H1 (cell line): ENCODE measurements at regions not wholly inside any gene's neighbourhood (a gene's known extent, or its start where the extent isn't known, plus 50 kb on each side); places are given as distances from the start of the nearest gene placed in this dataset.

ENCODE experiments used
- CTCF ChIA-PET: fragments of 300-600 bp; sonication (Branson Sonifier 250); formaldehyde crosslinking; loops from one replicate; lab custom pipeline; 2021; ENCODE audit not compliant: partially characterized antibody; lab: Charles Lee
- POLR2A ChIA-PET: fragments of 300-600 bp; sonication (Branson Sonifier 250); formaldehyde crosslinking; loops from one replicate; lab custom pipeline; 2021; ENCODE audit warnings: inconsistent platforms; ENCODE audit not compliant: partially characterized antibody; lab: Charles Lee
- DNase-seq, 2 experiments: peaks; one replicate each; pipeline versions ENCODE4 v3.0.0 to v3.0.0-alpha.2; 2010 to 2022; ENCODE audit warnings: low spot score in 2 of 2, low read depth in 1 of 2, mixed read lengths in 1 of 2
- FAIRE-seq: peaks from 2 replicates; lab custom pipeline; 2011; peaks lifted over from hg19 to GRCh38; lab: Jason Lieb, UNC
- H2AFZ ChIP-seq: 2 replicates; pipeline ENCODE4 v1.8.1; 2012; ENCODE audit warnings: low read length, inconsistent platforms
- H2AK5ac ChIP-seq: 2 replicates; pipeline ENCODE4 v1.6.1; 2013; ENCODE audit warnings: low read depth, low read length
- H2BK120ac ChIP-seq: replicated peaks from 2 replicates; pipeline ENCODE3; 2013; ENCODE audit warnings: low read depth, low read length, inconsistent platforms
- H2BK12ac ChIP-seq: 2 replicates; pipeline ENCODE4 v1.6.1; 2013; ENCODE audit warnings: low read depth, low read length
- H2BK15ac ChIP-seq: 2 replicates; pipeline ENCODE4 v1.6.1; 2013; ENCODE audit warnings: low read length
- H2BK20ac ChIP-seq: 2 replicates; pipeline ENCODE4 v1.6.1; 2013; ENCODE audit warnings: low read length
- H2BK5ac ChIP-seq: 2 replicates; pipeline ENCODE4 v1.6.1; 2013; ENCODE audit warnings: low read depth, low read length
- H3K14ac ChIP-seq: 2 replicates; pipeline ENCODE4 v1.6.1; 2013; ENCODE audit warnings: inconsistent platforms; ENCODE audit not compliant: insufficient read length
- H3K18ac ChIP-seq: 2 replicates; pipeline ENCODE4 v1.6.1; 2013; ENCODE audit warnings: low read length; ENCODE audit errors: extremely low read depth
- H3K23ac ChIP-seq: 2 replicates; pipeline ENCODE4 v1.6.1; 2013; ENCODE audit warnings: inconsistent platforms; ENCODE audit not compliant: insufficient read length
- H3K23me2 ChIP-seq: 2 replicates; pipeline ENCODE4 v1.6.1; 2013; ENCODE audit warnings: low read depth, low read length
- H3K27ac ChIP-seq: 2 replicates; pipeline ENCODE4 v1.6.1; 2011; ENCODE audit warnings: low read depth, low read length, inconsistent platforms
- H3K27me3 ChIP-seq, 4 experiments: replicated peaks in 1 of 4; 1 replicate in 1 of 4; 2 replicates in 3 of 4; pipeline versions ENCODE4 v1.6.1 to v1.8.1; 2011 to 2013; ENCODE audit warnings: low read length in 3 of 4, mild to moderate bottlenecking in 3 of 4, inconsistent platforms in 2 of 4, mixed read lengths in 2 of 4, moderate library complexity in 1 of 4; ENCODE audit not compliant: control insufficient read depth in 3 of 4, insufficient read depth in 3 of 4; ENCODE audit errors: extremely low read depth in 1 of 4
- H3K36me3 ChIP-seq, 4 experiments: 2 replicates each; pipeline versions ENCODE4 v1.6.1 to v1.8.1; 2011 to 2013; ENCODE audit warnings: mild to moderate bottlenecking in 4 of 4, low read length in 3 of 4, moderate library complexity in 2 of 4, control low read depth in 1 of 4, inconsistent platforms in 1 of 4; ENCODE audit not compliant: insufficient read depth in 4 of 4, control insufficient read depth in 2 of 4
- H3K4ac ChIP-seq: replicated peaks from 2 replicates; pipeline ENCODE3; 2013; ENCODE audit warnings: low read length, low read depth, mixed read lengths, inconsistent platforms; ENCODE audit not compliant: insufficient read length
- H3K4me1 ChIP-seq, 4 experiments: replicated peaks in 1 of 4; 1 replicate in 1 of 4; 2 replicates in 3 of 4; pipeline versions ENCODE4 v1.6.1 to v1.8.1; 2011 to 2013; ENCODE audit warnings: low read length in 3 of 4, inconsistent platforms in 2 of 4, mixed read lengths in 1 of 4; ENCODE audit not compliant: insufficient read depth in 4 of 4, control insufficient read depth in 3 of 4
- H3K4me2 ChIP-seq, 2 experiments: 2 replicates each; pipeline versions ENCODE4 v1.6.1 to v1.8.1; 2011 to 2013; ENCODE audit warnings: low read depth in 2 of 2, low read length in 2 of 2, control low read depth in 1 of 2, inconsistent platforms in 1 of 2, mild to moderate bottlenecking in 1 of 2; ENCODE audit not compliant: insufficient read depth in 1 of 2
- H3K4me3 ChIP-seq, 4 experiments: fragments of 200-600, 300-600 bp in 1 of 4; sonication (generic), shearing (Covaris generic), sonication (Bioruptor Twin) in 1 of 4; 2 replicates each; pipeline versions ENCODE4 v1.5.1 to v1.8.1; 2011 to 2016; ENCODE audit warnings: low read length in 4 of 4, low read depth in 3 of 4, control low read depth in 2 of 4, inconsistent platforms in 2 of 4, mild to moderate bottlenecking in 2 of 4, mixed read lengths in 1 of 4, moderate library complexity in 1 of 4; ENCODE audit not compliant: insufficient read depth in 2 of 4; ENCODE audit errors: extremely low read depth in 1 of 4
- H3K56ac ChIP-seq: replicated peaks from 2 replicates; pipeline ENCODE3; 2013; ENCODE audit warnings: low read depth, mild to moderate bottlenecking, mixed read lengths, low read length, inconsistent platforms; ENCODE audit not compliant: insufficient read length
- H3K79me1 ChIP-seq: 2 replicates; pipeline ENCODE4 v1.6.1; 2013; ENCODE audit warnings: low read depth, low read length, control low read depth
- H3K79me2 ChIP-seq, 2 experiments: 2 replicates each; pipeline versions ENCODE4 v1.6.1 to v1.8.1; 2012 to 2013; ENCODE audit warnings: low read length in 2 of 2, mild to moderate bottlenecking in 2 of 2, inconsistent platforms in 1 of 2; ENCODE audit not compliant: insufficient read depth in 2 of 2, control insufficient read depth in 1 of 2
- H3K9ac ChIP-seq, 4 experiments: replicated peaks in 1 of 4; 1 replicate in 1 of 4; 2 replicates in 3 of 4; pipeline versions ENCODE4 v1.6.1 to v1.8.1; 2011 to 2013; ENCODE audit warnings: low read depth in 3 of 4, low read length in 3 of 4, control low read depth in 2 of 4, mild to moderate bottlenecking in 2 of 4, moderate library complexity in 2 of 4, inconsistent platforms in 1 of 4; ENCODE audit errors: extremely low read depth in 1 of 4
- H3K9me3 ChIP-seq, 2 experiments: 2 replicates each; pipeline versions ENCODE4 v1.6.1 to v1.8.1; 2012 to 2013; ENCODE audit warnings: mild to moderate bottlenecking in 2 of 2, moderate library complexity in 2 of 2, control low read depth in 1 of 2, inconsistent platforms in 1 of 2, low read depth in 1 of 2, low read length in 1 of 2, mixed read lengths in 1 of 2; ENCODE audit not compliant: insufficient read depth in 2 of 2
- H4K20me1 ChIP-seq, 2 experiments: replicated peaks in 1 of 2; 2 replicates each; pipeline versions ENCODE3 to v1.8.1; 2011 to 2013; ENCODE audit warnings: inconsistent platforms in 2 of 2, low read length in 2 of 2, mild to moderate bottlenecking in 1 of 2; ENCODE audit not compliant: insufficient read depth in 2 of 2, control insufficient read depth in 1 of 2
- H4K5ac ChIP-seq: 2 replicates; pipeline ENCODE4 v1.6.1; 2013; ENCODE audit warnings: low read length, low read depth, mixed read lengths, inconsistent platforms; ENCODE audit not compliant: insufficient read length
- H4K8ac ChIP-seq: 2 replicates; pipeline ENCODE4 v1.8.0; 2013; ENCODE audit warnings: mild to moderate bottlenecking, moderate library complexity, low read length, inconsistent platforms; ENCODE audit not compliant: insufficient read depth; ENCODE audit errors: extremely low read depth
- H4K91ac ChIP-seq: replicated peaks from 2 replicates; pipeline ENCODE3; 2013; ENCODE audit warnings: low read length, mixed read lengths, inconsistent platforms; ENCODE audit not compliant: insufficient read length
- CEBPB ChIP-seq: IDR thresholded peaks from 2 replicates; pipeline ENCODE4 v1.6.1; 2012; ENCODE audit warnings: low read depth, low read length
- EZH2 ChIP-seq: fragments of 200-600 bp; sonication (generic); IDR thresholded peaks from 2 replicates; pipeline ENCODE4 v1.7.1; 2012; ENCODE audit warnings: low read depth, mild to moderate bottlenecking, moderate library complexity, low read length, inconsistent platforms; ENCODE audit not compliant: severe bottlenecking
- WGBS, 2 experiments: shearing (Covaris generic) in 1 of 2; methylation state at CpG; one replicate each; pipeline versions ENCODE4 v1.1.6 to v1.1.7; 2013 to 2015; ENCODE audit warnings: low lambda C conversion rate in 2 of 2, mixed read lengths in 2 of 2, inconsistent platforms in 1 of 2, low coverage in 1 of 2, missing lambda C conversion rate in 1 of 2; ENCODE audit not compliant: insufficient replicate concordance in 2 of 2, insufficient coverage in 1 of 2, insufficient read length in 1 of 2; ENCODE audit errors: extremely low coverage in 1 of 2, missing lambda C conversion rate in 1 of 2; 5-methylcytosine and 5-hydroxymethylcytosine counted together

DNA sequence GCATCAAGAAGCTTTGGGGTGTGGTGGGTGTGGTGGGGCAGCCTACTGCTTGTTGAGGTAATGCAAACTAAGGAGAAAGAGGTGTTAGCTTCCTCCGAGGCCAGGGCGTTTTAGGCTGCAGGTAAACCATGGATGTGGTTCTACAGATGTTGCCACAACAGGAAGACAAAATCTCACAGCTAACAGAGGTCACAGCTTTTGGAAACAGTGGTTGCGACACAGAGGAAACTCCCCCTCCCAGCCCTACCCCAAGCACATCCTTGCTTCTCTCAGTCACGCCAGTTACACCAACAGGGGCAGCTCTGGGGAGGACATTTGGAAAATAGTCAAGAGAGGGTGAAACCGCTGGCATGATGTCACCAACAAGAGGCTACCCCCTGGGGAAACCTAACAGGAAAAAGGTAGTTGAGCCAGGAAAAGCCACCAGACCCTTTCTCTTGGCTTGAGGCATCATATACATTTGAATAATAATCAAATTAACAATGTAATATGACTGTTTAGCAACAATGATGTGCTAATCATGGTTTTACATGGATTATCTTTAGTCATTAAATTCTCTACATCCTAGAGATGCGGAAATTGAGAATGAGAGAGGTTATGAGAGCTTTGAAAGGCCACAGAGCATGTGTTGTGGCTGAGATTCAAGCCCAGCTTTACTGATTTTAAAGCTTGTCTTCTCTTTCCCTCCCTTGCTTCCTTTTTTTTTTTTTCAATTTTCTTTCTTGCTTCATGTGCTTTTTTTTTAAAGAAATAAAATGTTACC is 82.2 kb upstream of the IL12B start:
- POLR2A ChIA-PET, result interaction anchor here (0.6 kb wide), 1 partner anchor 82 kb away, joined by 4 read pairs; no protein-coding TSS in a partner anchor
- TF ChIP-seq EZH2 (no peak), CEBPB (peak; percentile 63; the same call in 1 of the 2 replicates)
- Histone ChIP-seq H3K9ac (no peak overlapping the region), H3K27ac (no peak overlapping the region), H3K79me1 (no peaks in the 10 kb centered on the region), H2AK5ac (no peak overlapping the region), H2BK5ac (no peak overlapping the region), H2BK120ac (no peak overlapping the region), H3K4me1 (peaks cover 0 to 5% (median 3%) of the 10 kb centered on the region in 4 experiments; a peak in 3 of 7 replicates), H2BK20ac (no peak overlapping the region), H3K23me2 (no peaks in the 10 kb centered on the region), H3K18ac (no peak overlapping the region), H3K23ac (no peak overlapping the region), H4K91ac (no peak overlapping the region), H3K36me3 (no peaks in the 10 kb centered on the region), H3K4ac (no peak overlapping the region), H3K9me3 (no peaks in the 10 kb centered on the region), H4K20me1 (no peaks in the 10 kb centered on the region), H3K79me2 (no peaks in the 10 kb centered on the region), H2BK15ac (no peak overlapping the region), H3K4me2 (no peak overlapping the region), H2BK12ac (0 out of 2 replicates have a peak overlapping the region, but pooled peaks have one; percentile 30), H3K14ac (no peak overlapping the region), H4K8ac (no peak overlapping the region), H2AFZ (0 out of 2 replicates have a peak overlapping the region, but pooled peaks have one; percentile 56), H3K56ac (no peak overlapping the region), H3K4me3 (no peak overlapping the region), H4K5ac (no peak overlapping the region), H3K27me3 (no peaks in the 10 kb centered on the region)
- DNase-seq (no peak), FAIRE-seq (no peak)
- 89% methylated on average over 6 of the region's 6 CpGs; no CpG with 5 or more reads in 1 of the 2 experiments for WGBS, 2 experiments
- CTCF ChIA-PET, result interaction anchor here (0.8 to 1.4 kb wide), 5 partner anchors 14 to 365 kb away, joined by 3 to 5 read pairs (median 4); no protein-coding TSS in a partner anchor
